Endothelial cell of umbilical vein (primary cell): ENCODE measurements at regions not wholly inside any gene's neighbourhood (a gene's known extent, or its start where the extent isn't known, plus 50 kb on each side); places are given as distances from the start of the nearest gene placed in this dataset.

Experiments used
- BruUV-seq: library from RNA; stranded (reverse); fragments of 400-500 nt; replicated peaks from 2 replicates; lab custom pipeline; 2021; lab: Mats Ljungman, UMichigan
- CTCF ChIA-PET: fragments of 300-600, 350-600 bp; sonication (Branson Sonifier 250); formaldehyde crosslinking; loops from one replicate; lab custom pipeline; 2021; ENCODE audit warnings: antibody characterized with exemption, inconsistent platforms; lab: Charles Lee
- POLR2A ChIA-PET: fragments of 300-600, 350-600 bp; sonication (Branson Sonifier 250); formaldehyde crosslinking; loops from one replicate; lab custom pipeline; 2021; ENCODE audit warnings: antibody characterized with exemption, inconsistent platforms; lab: Charles Lee
- DNase-seq: peaks from one replicate; pipeline ENCODE4 v3.0.0-alpha.2; 2011; ENCODE audit warnings: low read depth, low spot score
- FAIRE-seq: peaks from 2 replicates; lab custom pipeline; 2011; peaks lifted over from hg19 to GRCh38; lab: Jason Lieb, UNC
- H2AFZ ChIP-seq: 2 replicates; pipeline ENCODE4 v1.6.0; 2012; ENCODE audit warnings: low read depth, low read length, control low read depth, inconsistent platforms
- H3K27ac ChIP-seq: 2 replicates; pipeline ENCODE4 v1.5.1; 2011; ENCODE audit warnings: low read depth, mild to moderate bottlenecking, control low read depth, low read length, moderate library complexity; ENCODE audit not compliant: insufficient read depth
- H3K27me3 ChIP-seq, 2 experiments: 2 replicates each; pipeline versions ENCODE4 v1.6.0 to v1.6.1; 2011; ENCODE audit warnings: low read length in 2 of 2, mixed read lengths in 1 of 2; ENCODE audit not compliant: control insufficient read depth in 2 of 2, insufficient read depth in 2 of 2
- H3K36me3 ChIP-seq, 2 experiments: 2 replicates in 1 of 2; 3 replicates in 1 of 2; pipeline ENCODE4 v1.5.1; 2011; ENCODE audit warnings: low read length in 2 of 2, mild to moderate bottlenecking in 1 of 2, moderate library complexity in 1 of 2; ENCODE audit not compliant: control insufficient read depth in 2 of 2, insufficient read depth in 2 of 2; ENCODE audit errors: extremely low read depth in 1 of 2
- H3K4me1 ChIP-seq: 3 replicates; pipeline ENCODE4 v1.5.1; 2011; ENCODE audit warnings: mild to moderate bottlenecking, low read length; ENCODE audit not compliant: control insufficient read depth, insufficient read depth; ENCODE audit errors: extremely low read depth
- H3K4me2 ChIP-seq: 2 replicates; pipeline ENCODE4 v1.6.1; 2011; ENCODE audit warnings: low read length, control low read depth, mixed read lengths; ENCODE audit not compliant: insufficient read depth
- H3K4me3 ChIP-seq, 3 experiments: fragments of 200-600 bp in 1 of 3; sonication (generic), shearing (Covaris generic) in 1 of 3; replicated peaks in 1 of 3; 2 replicates each; pipeline ENCODE4 v1.5.1; 2011 to 2016; ENCODE audit warnings: control low read depth in 3 of 3, low read length in 3 of 3, mild to moderate bottlenecking in 2 of 3, inconsistent platforms in 1 of 3, low read depth in 1 of 3, moderate library complexity in 1 of 3; ENCODE audit not compliant: insufficient read depth in 1 of 3
- H3K79me2 ChIP-seq: 2 replicates; pipeline ENCODE4 v1.6.0; 2012; ENCODE audit warnings: low read length, inconsistent platforms; ENCODE audit not compliant: control insufficient read depth, insufficient read depth
- H3K9ac ChIP-seq: replicated peaks from 2 replicates; pipeline ENCODE3; 2011; ENCODE audit warnings: low read length, control low read depth; ENCODE audit not compliant: insufficient read depth; ENCODE audit errors: extremely low read depth
- H3K9me1 ChIP-seq: replicated peaks from 3 replicates; pipeline ENCODE4 v1.6.0; 2011; ENCODE audit warnings: mild to moderate bottlenecking, low read length; ENCODE audit not compliant: control insufficient read depth, insufficient read depth; ENCODE audit errors: extremely low read depth
- H3K9me3 ChIP-seq: replicated peaks from 2 replicates; pipeline ENCODE4 v1.5.1; 2012; ENCODE audit warnings: low read length, inconsistent platforms; ENCODE audit not compliant: control insufficient read depth, insufficient read depth
- H4K20me1 ChIP-seq: replicated peaks from 2 replicates; pipeline ENCODE3; 2011; ENCODE audit warnings: mild to moderate bottlenecking, low read length; ENCODE audit not compliant: control insufficient read depth, insufficient read depth; ENCODE audit errors: extremely low read depth
- CTCF ChIP-seq, 2 donors: IDR thresholded peaks; 1 replicate in 1 of 2; 2 replicates in 1 of 2; pipeline ENCODE4 v1.5.1; 2011; ENCODE audit warnings: low read length in 2 of 2, mild to moderate bottlenecking in 2 of 2, moderate library complexity in 2 of 2, control low read depth in 1 of 2, inconsistent platforms in 1 of 2, low read depth in 1 of 2; ENCODE audit not compliant: insufficient read depth in 1 of 2; ENCODE audit errors: extremely low read depth in 1 of 2
- EZH2 ChIP-seq: IDR thresholded peaks from 2 replicates; pipeline ENCODE4 v1.6.1; 2012; ENCODE audit warnings: borderline replicate concordance, low read depth, mild to moderate bottlenecking, moderate library complexity, low read length, inconsistent platforms; ENCODE audit not compliant: severe bottlenecking
- FOS ChIP-seq: IDR thresholded peaks from 2 replicates; pipeline ENCODE4 v1.6.1; 2011; ENCODE audit warnings: mild to moderate bottlenecking, low read length, moderate library complexity, borderline replicate concordance; ENCODE audit not compliant: insufficient read depth
- GATA2 ChIP-seq: IDR thresholded peaks from 2 replicates; pipeline ENCODE4 v1.7.0; 2011; ENCODE audit warnings: low read depth, mild to moderate bottlenecking, moderate library complexity, mixed read lengths, low read length; ENCODE audit not compliant: insufficient read length, insufficient read depth
- JUN ChIP-seq: IDR thresholded peaks from 2 replicates; pipeline ENCODE4 v1.6.1; 2011; ENCODE audit warnings: borderline replicate concordance, low read depth; ENCODE audit not compliant: insufficient read length, insufficient read depth
- MAX ChIP-seq: IDR thresholded peaks from 2 replicates; pipeline ENCODE4 v1.6.1; 2011; ENCODE audit not compliant: insufficient read depth, insufficient read length
- MYC ChIP-seq: IDR thresholded peaks from one replicate; pipeline ENCODE4 v1.6.1; 2011; ENCODE audit warnings: mild to moderate bottlenecking, low read depth, low read length
- POLR2A ChIP-seq: IDR thresholded peaks from 2 replicates; pipeline ENCODE4 v1.6.1; 2012; ENCODE audit warnings: low read depth, mild to moderate bottlenecking, control low read depth, low read length
- POLR2AphosphoS5 ChIP-seq: IDR thresholded peaks from 2 replicates; pipeline ENCODE4 v1.6.1; 2012; ENCODE audit warnings: low read depth, mild to moderate bottlenecking, control low read depth, low read length, moderate library complexity; ENCODE audit not compliant: insufficient read depth
- dilution Hi-C: fragments of 300-500 bp; cut with MboI; formaldehyde crosslinking; loops from one replicate; pipeline ENCODE4 v1.15.0; 2019; ENCODE audit warnings: low sequenced_read_pairs; ENCODE audit not compliant: extremely low pct_ligation_motif_present
- intact Hi-C: fragments of 100-400 bp; cut with micrococcal nuclease; formaldehyde crosslinking; loops from one replicate; pipeline ENCODE4 v1.10.0; 2022

GRCh38 chr9:19614294-19614693, 174.5 kb downstream of the SLC24A2 start:
- dilution Hi-C loops (no loop called here), intact Hi-C loops (no loop called here)
- Histone ChIP-seq H3K9me3 (no peaks in the 10 kb centered on the region), H2AFZ (no peak overlapping the region), H3K4me3 (no peak overlapping the region), H3K4me1 (no peaks in the 10 kb centered on the region), H4K20me1 (no peaks in the 10 kb centered on the region), H3K9me1 (no peaks in the 10 kb centered on the region), H3K79me2 (no peaks in the 10 kb centered on the region), H3K4me2 (no peak overlapping the region), H3K9ac (no peak overlapping the region), H3K36me3 (no peaks in the 10 kb centered on the region), H3K27me3 (no peaks in the 10 kb centered on the region), H3K27ac (no peak overlapping the region)
- DNase-seq, result no peak
- POLR2A ChIA-PET, result no interaction called here
- CTCF ChIA-PET, result no interaction called here
- TF ChIP-seq GATA2 (no peak), FOS (no peak), EZH2 (no peak), JUN (no peak), MYC (no peak), CTCF (IDR thresholded peaks at IDR 0.05; ENCODE audit: extremely low read depth in 1 of 2, insufficient read depth in 1 of 2, low read depth in 1 of 2, low read length in 2 of 2) (no peak), POLR2AphosphoS5 (no peak), POLR2A (no peak), MAX (no peak)
- no TSS peak for BruUV-seq
- FAIRE-seq, result no peak
